Prostate gland (tissue), 2 donors: ENCODE measurements at regions not wholly inside any gene's neighbourhood (a gene's known extent, or its start where the extent isn't known, plus 50 kb on each side); places are given as distances from the start of the nearest gene placed in this dataset.
"Not testable (repeated sequence)": the region's sequence is repeated elsewhere in the genome, so short reads cannot be mapped to it uniquely, and the experiment has no call there.

Source experiments
- CTCF ChIP-seq, 4 experiments: fragments of 200-600 bp in 2 of 4; fragments of 450-650 bp in 2 of 4; sonication (generic) in 2 of 4; IDR thresholded peaks; 1 replicate in 3 of 4; 2 replicates in 1 of 4; pipeline ENCODE4 v1.5.1; 2016 to 2019; ENCODE audit warnings: antibody characterized with exemption in 4 of 4, mild to moderate bottlenecking in 2 of 4, moderate library complexity in 2 of 4
- POLR2A ChIP-seq: fragments of 450-650 bp; IDR thresholded peaks from one replicate; pipeline ENCODE4 v1.6.1; 2016; ENCODE audit warnings: antibody characterized with exemption, mild to moderate bottlenecking
- POLR2AphosphoS5 ChIP-seq: sonication (generic); formaldehyde crosslinking; IDR thresholded peaks from one replicate; pipeline ENCODE4 v1.6.1; 2017; ENCODE audit warnings: antibody characterized with exemption

GRCh38 chr16:29293545-29293944 lies 113.0 kb downstream of the NPIPB11 start:
- TF ChIP-seq POLR2A; CTCF (IDR thresholded peaks at IDR 0.05); POLR2AphosphoS5: not testable (repeated sequence)
